HCT116 (cell line): ENCODE measurements at regions not wholly inside any gene's neighbourhood (a gene's known extent, or its start where the extent isn't known, plus 50 kb on each side); places are given as distances from the start of the nearest gene placed in this dataset.

Experiments
- ATAC-seq: fragments of 200-7000 bp; cut with Tn5 transposase; 2 replicates; pipeline ENCODE4 v1.9.1; 2020; ENCODE audit warnings: mild to moderate bottlenecking, moderate library complexity
- BruUV-seq: library from RNA; stranded (reverse); fragments of 400-500 nt; replicated peaks from 2 replicates; lab custom pipeline; 2021; lab: Mats Ljungman, UMichigan
- CTCF ChIA-PET: fragments of 300-600 bp; sonication (Branson Sonifier 250); formaldehyde crosslinking; loops from one replicate; lab custom pipeline; 2021; ENCODE audit warnings: antibody characterized with exemption; lab: Charles Lee
- POLR2A ChIA-PET: fragments of 300-600, 350-600 bp; sonication (Branson Sonifier 250); formaldehyde crosslinking; loops from one replicate; lab custom pipeline; 2021; ENCODE audit warnings: antibody characterized with exemption; lab: Charles Lee
- RAD21 ChIA-PET, 2 experiments: fragments of 300-600 bp; sonication (Branson Sonifier 250); formaldehyde crosslinking; loops; one replicate each; lab custom pipeline; 2023; ENCODE audit warnings: low total read pairs in 2 of 2; ENCODE audit not compliant: uncharacterized antibody in 2 of 2, unreplicated experiment in 2 of 2, low non-redundant PET in 1 of 2; lab: Charles Lee
- DNase-seq: peaks from one replicate; pipeline ENCODE4 v3.0.0-alpha.2; 2010; ENCODE audit warnings: low read depth, low spot score
- H2AFZ ChIP-seq: fragments of 200-600 bp; shearing (Covaris generic), sonication (generic); 2 replicates; pipeline ENCODE4 v1.6.1; 2017; ENCODE audit warnings: low read depth, mixed run types, mixed read lengths, antibody characterized with exemption, low read length; ENCODE audit not compliant: poor library complexity, severe bottlenecking
- H3K27ac ChIP-seq: 2 replicates; pipeline ENCODE4 v1.5.1; 2012; ENCODE audit warnings: low read depth, low read length
- H3K27me3 ChIP-seq: fragments of 200-600 bp; sonication (generic); 2 replicates; pipeline ENCODE4 v1.6.1; 2016; ENCODE audit warnings: mixed run types, low read length, mixed read lengths; ENCODE audit not compliant: insufficient read depth
- H3K36me3 ChIP-seq, 2 experiments: fragments of 200-500 bp in 1 of 2; fragments of 200-600 bp in 1 of 2; sonication (Bioruptor generic) in 1 of 2; sonication (generic) in 1 of 2; 2 replicates each; pipeline versions ENCODE4 v1.5.1 to v1.6.1; 2014 to 2016; ENCODE audit warnings: low read length in 2 of 2, inconsistent platforms in 1 of 2, mixed read lengths in 1 of 2, mixed run types in 1 of 2; ENCODE audit not compliant: insufficient read depth in 2 of 2, control insufficient read depth in 1 of 2
- H3K4me1 ChIP-seq, 2 experiments: fragments of 200-600 bp in 1 of 2; sonication (generic) in 1 of 2; 2 replicates each; pipeline versions ENCODE4 v1.5.1 to v1.6.1; 2012 to 2017; ENCODE audit warnings: low read length in 2 of 2, inconsistent platforms in 1 of 2, mild to moderate bottlenecking in 1 of 2, mixed read lengths in 1 of 2, mixed run types in 1 of 2, moderate library complexity in 1 of 2; ENCODE audit not compliant: insufficient read depth in 2 of 2, control insufficient read depth in 1 of 2
- H3K4me2 ChIP-seq: fragments of 200-600 bp; sonication (generic); 2 replicates; pipeline ENCODE4 v1.6.1; 2017; ENCODE audit warnings: mixed run types, low read length, mixed read lengths
- H3K4me3 ChIP-seq, 2 experiments: fragments of 200-600 bp in 1 of 2; sonication (generic) in 1 of 2; replicated peaks in 1 of 2; 2 replicates each; pipeline ENCODE4 v1.5.1; 2011 to 2016; ENCODE audit warnings: low read length in 2 of 2, control low read depth in 1 of 2, low read depth in 1 of 2, mild to moderate bottlenecking in 1 of 2, mixed read lengths in 1 of 2, mixed run types in 1 of 2
- H3K79me2 ChIP-seq: fragments of 200-600 bp; sonication (generic); 2 replicates; pipeline ENCODE4 v1.6.1; 2017; ENCODE audit warnings: mild to moderate bottlenecking, mixed run types, low read length, moderate library complexity, mixed read lengths; ENCODE audit not compliant: insufficient read depth
- H3K9ac ChIP-seq: fragments of 200-600 bp; sonication (generic); 2 replicates; pipeline ENCODE4 v1.6.1; 2016; ENCODE audit warnings: low read length, mixed read lengths
- H3K9me2 ChIP-seq: fragments of 200-600 bp; sonication (generic), shearing (Covaris generic); 2 replicates; pipeline ENCODE4 v1.6.1; 2017; ENCODE audit warnings: mixed run types, mild to moderate bottlenecking, moderate library complexity; ENCODE audit not compliant: insufficient read depth
- H3K9me3 ChIP-seq, 2 experiments: fragments of 200-500 bp in 1 of 2; fragments of 200-600 bp in 1 of 2; sonication (Bioruptor generic) in 1 of 2; sonication (generic) in 1 of 2; 2 replicates each; pipeline ENCODE4 v1.6.1; 2014 to 2017; ENCODE audit warnings: low read length in 2 of 2, mixed read lengths in 2 of 2, inconsistent platforms in 1 of 2, low read depth in 1 of 2, mild to moderate bottlenecking in 1 of 2, mixed run types in 1 of 2, moderate library complexity in 1 of 2; ENCODE audit not compliant: control insufficient read depth in 1 of 2, insufficient read depth in 1 of 2
- H4K20me1 ChIP-seq: fragments of 200-600 bp; sonication (generic), shearing (Covaris generic); 2 replicates; pipeline ENCODE4 v1.6.1; 2017; ENCODE audit warnings: mixed run types, mild to moderate bottlenecking, moderate library complexity; ENCODE audit not compliant: insufficient read depth
- CBX3 ChIP-seq: IDR thresholded peaks from 2 replicates; pipeline ENCODE4 v1.6.1; 2012; ENCODE audit warnings: low read depth
- EGR1 ChIP-seq: IDR thresholded peaks from 2 replicates; pipeline ENCODE4 v1.6.1; 2012; ENCODE audit warnings: low read depth
- ELF1 ChIP-seq: IDR thresholded peaks from 2 replicates; pipeline ENCODE4 v1.6.1; 2012; ENCODE audit warnings: low read depth, borderline replicate concordance
- EZH2 ChIP-seq: fragments of 200-600 bp; sonication (generic); IDR thresholded peaks from 2 replicates; pipeline ENCODE4 v1.6.1; 2017; ENCODE audit warnings: antibody characterized with exemption, mixed run types
- EZH2phosphoT487 ChIP-seq: fragments of 200-600 bp; IDR thresholded peaks from 2 replicates; pipeline ENCODE4 v1.6.1; 2018; ENCODE audit warnings: antibody characterized with exemption, borderline replicate concordance
- FOSL1 ChIP-seq: IDR thresholded peaks from 2 replicates; pipeline ENCODE4 v1.6.1; 2012; ENCODE audit warnings: low read depth
- MAX ChIP-seq: IDR thresholded peaks from 2 replicates; pipeline ENCODE4 v1.6.1; 2012
- POLR2A ChIP-seq: IDR thresholded peaks from 2 replicates; pipeline ENCODE4 v1.7.0; 2011; ENCODE audit warnings: borderline replicate concordance; ENCODE audit not compliant: insufficient read depth, insufficient read length; ENCODE audit errors: extremely low read depth
- SP1 ChIP-seq: IDR thresholded peaks from 2 replicates; pipeline ENCODE4 v1.6.1; 2012; ENCODE audit warnings: low read depth
- ZBTB33 ChIP-seq: IDR thresholded peaks from 2 replicates; pipeline ENCODE4 v1.6.1; 2011; ENCODE audit warnings: mild to moderate bottlenecking, low read length, moderate library complexity; ENCODE audit not compliant: insufficient replicate concordance; ENCODE audit errors: extremely low read depth
- intact Hi-C: fragments of 100-400 bp; cut with micrococcal nuclease; formaldehyde crosslinking; loops from 2 replicates; pipeline ENCODE4 v1.10.0; 2022
- TF ChIP-seq, protein P1 (sequence below): IDR thresholded peaks from 2 replicates; pipeline ENCODE4 v1.6.1; 2012; ENCODE audit warnings: low read depth

GRCh38 chr15:29880341-29880740 is 58.1 kb upstream of the TJP1 start:
- POLR2A ChIA-PET: no interaction called here

More at GRCh38 chr15:29880341-29880740, 58.1 kb upstream of the TJP1 start:
- Histone ChIP-seq H3K9ac (no peak overlapping the region), H3K4me3 (no peak overlapping the region), H3K27me3 (no peaks in the 10 kb centered on the region), H3K36me3 (no peaks in the 10 kb centered on the region), H3K79me2 (no peaks in the 10 kb centered on the region), H3K4me2 (no peak overlapping the region), H4K20me1 (no peaks in the 10 kb centered on the region), H3K27ac (no peak overlapping the region), H3K4me1 (no peaks in the 10 kb centered on the region), H2AFZ (no peak overlapping the region), H3K9me2 (no peaks in the 10 kb centered on the region), H3K9me3 (no peaks in the 10 kb centered on the region)
- RAD21 ChIA-PET: no interaction called here
- DNase-seq (no peak), ATAC-seq (no peak)
- intact Hi-C loops: no loop called here
- BruUV-seq: no TSS peak
- TF ChIP-seq MAX (no peak), FOSL1 (no peak), CBX3 (no peak), SP1 (no peak), ELF1 (no peak), ZBTB33 (no peak), EZH2 (no peak), EGR1 (no peak), EZH2phosphoT487 (no peak), POLR2A (no peak)
- TF ChIP-seq, protein P1, sequence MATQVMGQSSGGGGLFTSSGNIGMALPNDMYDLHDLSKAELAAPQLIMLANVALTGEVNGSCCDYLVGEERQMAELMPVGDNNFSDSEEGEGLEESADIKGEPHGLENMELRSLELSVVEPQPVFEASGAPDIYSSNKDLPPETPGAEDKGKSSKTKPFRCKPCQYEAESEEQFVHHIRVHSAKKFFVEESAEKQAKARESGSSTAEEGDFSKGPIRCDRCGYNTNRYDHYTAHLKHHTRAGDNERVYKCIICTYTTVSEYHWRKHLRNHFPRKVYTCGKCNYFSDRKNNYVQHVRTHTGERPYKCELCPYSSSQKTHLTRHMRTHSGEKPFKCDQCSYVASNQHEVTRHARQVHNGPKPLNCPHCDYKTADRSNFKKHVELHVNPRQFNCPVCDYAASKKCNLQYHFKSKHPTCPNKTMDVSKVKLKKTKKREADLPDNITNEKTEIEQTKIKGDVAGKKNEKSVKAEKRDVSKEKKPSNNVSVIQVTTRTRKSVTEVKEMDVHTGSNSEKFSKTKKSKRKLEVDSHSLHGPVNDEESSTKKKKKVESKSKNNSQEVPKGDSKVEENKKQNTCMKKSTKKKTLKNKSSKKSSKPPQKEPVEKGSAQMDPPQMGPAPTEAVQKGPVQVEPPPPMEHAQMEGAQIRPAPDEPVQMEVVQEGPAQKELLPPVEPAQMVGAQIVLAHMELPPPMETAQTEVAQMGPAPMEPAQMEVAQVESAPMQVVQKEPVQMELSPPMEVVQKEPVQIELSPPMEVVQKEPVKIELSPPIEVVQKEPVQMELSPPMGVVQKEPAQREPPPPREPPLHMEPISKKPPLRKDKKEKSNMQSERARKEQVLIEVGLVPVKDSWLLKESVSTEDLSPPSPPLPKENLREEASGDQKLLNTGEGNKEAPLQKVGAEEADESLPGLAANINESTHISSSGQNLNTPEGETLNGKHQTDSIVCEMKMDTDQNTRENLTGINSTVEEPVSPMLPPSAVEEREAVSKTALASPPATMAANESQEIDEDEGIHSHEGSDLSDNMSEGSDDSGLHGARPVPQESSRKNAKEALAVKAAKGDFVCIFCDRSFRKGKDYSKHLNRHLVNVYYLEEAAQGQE: no peak
- CTCF ChIA-PET: interaction anchor here (1.5 kb wide), 1 partner anchor 45 kb away, joined by 5 read pairs; no protein-coding TSS in a partner anchor
